ENCODE measurements at regions not wholly inside any gene's neighbourhood (a gene's known extent, or its start where the extent isn't known, plus 50 kb on each side); places are given as distances from the start of the nearest gene placed in this dataset.
"Not testable (repeated sequence)": the region's sequence is repeated elsewhere in the genome, so short reads cannot be mapped to it uniquely, and the experiment has no call there.

DNA sequence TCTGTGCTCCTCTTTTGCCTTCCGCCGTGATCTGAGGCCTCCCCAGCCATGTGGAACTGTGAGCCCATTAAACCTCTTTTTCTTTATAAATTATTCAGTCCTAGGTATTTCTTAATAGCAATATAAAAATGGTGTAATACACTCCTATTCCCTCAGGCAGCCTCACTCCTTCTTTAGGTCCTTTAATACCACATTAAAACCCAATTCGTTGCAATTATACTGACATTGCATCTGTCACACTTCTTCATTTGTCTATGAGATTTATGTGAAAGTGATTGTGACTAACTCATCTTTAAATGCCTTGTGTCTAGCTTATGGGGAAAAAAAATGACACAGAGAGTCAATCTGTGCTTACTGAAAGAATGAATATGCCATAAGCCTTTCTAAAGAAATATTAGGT, 1035.2 kb upstream of the SLIT2 start:
- Histone ChIP-seq H3K4me1 (no peaks in the 10 kb centered on the region), H3K27me3 (no peaks in the 10 kb centered on the region), H3K9me3 (no peaks in the 10 kb centered on the region), H3K4me3 (no peak overlapping the region), H3K27ac (no peak overlapping the region), H3K9ac (ENCODE audit: low read depth in 2 of 2, low read length in 2 of 2) (no peak overlapping the region), H3K36me3 (no peaks in the 10 kb centered on the region)
- no peak for DNase-seq
- no peak for TF ChIP-seq CTCF (IDR thresholded peaks at IDR 0.05)
- intact Hi-C loops (cut with DNase I), result no loop called here

- Histone ChIP-seq H3K36me3 (no peaks in the 10 kb centered on the region), H3K4me3 (no peak overlapping the region), H3K27ac (no peak overlapping the region), H3K4me1 (no peaks in the 10 kb centered on the region), H3K27me3 (no peaks in the 10 kb centered on the region), H3K9me3 (no peaks in the 10 kb centered on the region), H3K9ac (ENCODE audit: low read depth in 2 of 2, low read length in 2 of 2) (no peak overlapping the region)
- TF ChIP-seq CTCF (IDR thresholded peaks at IDR 0.05), result no peak
- intact Hi-C loops (cut with DNase I), result no loop called here
- DNase-seq, result no peak
Measured at GRCh38 chr4:19214591-19215186, 1037.0 kb upstream of the SLIT2 start.

- TF ChIP-seq CTCF (IDR thresholded peaks at IDR 0.05), result no peak
- Histone ChIP-seq H3K27ac (no peak overlapping the region), H3K9me3 (no peaks in the 10 kb centered on the region), H3K36me3 (no peaks in the 10 kb centered on the region), H3K9ac (ENCODE audit: low read depth in 2 of 2, low read length in 2 of 2) (no peak overlapping the region), H3K4me1 (no peaks in the 10 kb centered on the region), H3K4me3 (no peak overlapping the region), H3K27me3 (no peaks in the 10 kb centered on the region)
- DNase-seq, result no peak
- intact Hi-C loops (cut with DNase I), result no loop called here
Measured at GRCh38 chr4:19213388-19213787, 1038.3 kb upstream of the SLIT2 start.

GRCh38 chr4:19205853-19206252, 1045.9 kb upstream of the SLIT2 start:
- no peak overlapping the region for H3K4me3 ChIP-seq
- TF ChIP-seq CTCF (IDR thresholded peaks at IDR 0.05), result no peak

DNA sequence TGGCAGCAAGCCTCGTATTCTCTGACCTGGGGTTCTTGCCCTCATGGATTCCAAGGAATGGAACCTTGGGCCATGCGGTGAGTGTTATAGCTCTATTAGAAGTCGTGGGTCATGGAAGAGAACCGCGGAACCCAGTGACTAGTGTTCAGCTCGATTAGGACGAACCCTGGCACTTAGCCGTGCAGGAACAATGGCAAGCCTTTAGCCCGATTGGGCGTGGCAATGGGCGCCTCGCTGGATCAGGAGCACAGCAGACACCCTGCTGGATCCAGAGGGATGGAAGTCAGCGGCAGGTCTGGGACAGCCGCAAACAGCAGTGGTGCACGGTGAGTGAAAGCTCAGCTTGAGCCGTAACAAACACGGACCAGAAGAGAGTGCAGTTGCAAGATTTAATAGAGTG, 1053.9 kb upstream of the SLIT2 start:
- DNase-seq; intact Hi-C loops (cut with DNase I); H3K4me1 ChIP-seq; H3K9me3 ChIP-seq; H3K27ac ChIP-seq; H3K36me3 ChIP-seq; H3K9ac ChIP-seq (ENCODE audit: low read depth in 2 of 2, low read length in 2 of 2); H3K4me3 ChIP-seq; H3K27me3 ChIP-seq: not testable (repeated sequence)

More at GRCh38 chr4:19205853-19206252, 1045.9 kb upstream of the SLIT2 start:
- Histone ChIP-seq H3K27me3 (no peaks in the 10 kb centered on the region), H3K9me3 (no peaks in the 10 kb centered on the region), H3K27ac (no peak overlapping the region), H3K36me3 (no peaks in the 10 kb centered on the region), H3K4me1 (no peaks in the 10 kb centered on the region), H3K9ac (ENCODE audit: low read depth in 2 of 2, low read length in 2 of 2) (no peak overlapping the region)
- DNase-seq, result no peak
- intact Hi-C loops (cut with DNase I), result no loop called here

GRCh38 chr4:19195696-19196095, 1056.0 kb upstream of the SLIT2 start:
- no peaks in the 10 kb centered on the region for H3K4me1 ChIP-seq
- no peaks in the 10 kb centered on the region for H3K9me3 ChIP-seq
- H3K9ac ChIP-seq (ENCODE audit: low read depth in 2 of 2, low read length in 2 of 2), result no peak overlapping the region
- intact Hi-C loops (cut with DNase I), result no loop called here
- H3K27ac ChIP-seq, result no peak overlapping the region
- DNase-seq, result no peak
- H3K4me3 ChIP-seq, result no peak overlapping the region
- H3K27me3 ChIP-seq, result no peaks in the 10 kb centered on the region
- no peaks in the 10 kb centered on the region for H3K36me3 ChIP-seq
- TF ChIP-seq CTCF (IDR thresholded peaks at IDR 0.05), result no peak

Measured in colonic mucosa (tissue), 4 donors.